ENCODE measurements at regions not wholly inside any gene's neighbourhood (a gene's known extent, or its start where the extent isn't known, plus 50 kb on each side); places are given as distances from the start of the nearest gene placed in this dataset.

DNA sequence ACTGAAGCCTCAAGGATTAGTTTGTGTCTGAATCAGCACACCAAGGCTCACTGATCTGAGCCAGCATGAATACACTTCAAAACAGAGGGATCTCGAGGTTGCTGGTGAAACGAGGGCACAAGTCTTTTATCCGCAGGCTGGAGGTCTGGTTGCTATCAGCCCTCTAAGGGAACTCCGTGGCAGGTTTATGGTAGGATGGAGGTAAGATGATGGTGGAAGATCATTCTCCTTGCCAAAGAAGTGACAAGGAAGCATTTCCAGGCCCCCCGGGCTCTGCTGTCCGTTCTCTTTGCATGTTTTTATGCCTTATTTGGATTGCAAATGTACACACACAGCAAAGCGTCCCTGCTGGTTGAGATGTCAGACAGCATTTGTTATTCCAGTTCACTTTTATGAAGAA, 268.3 kb downstream of the ARHGAP12 start:
- H3K27ac ChIP-seq (ENCODE audit: low read depth) = no peak overlapping the region
- H3K4me1 ChIP-seq (ENCODE audit: insufficient read depth) = no peaks in the 10 kb centered on the region
- WGBS = 34% methylated on average over 7 of the region's 7 CpGs
- H3K36me3 ChIP-seq (ENCODE audit: insufficient read depth) = no peaks in the 10 kb centered on the region
- DNase-seq (ENCODE audit: extremely low spot score) = no peak
- H3K4me3 ChIP-seq (ENCODE audit: low read depth, low read length) = no peak overlapping the region

DNA sequence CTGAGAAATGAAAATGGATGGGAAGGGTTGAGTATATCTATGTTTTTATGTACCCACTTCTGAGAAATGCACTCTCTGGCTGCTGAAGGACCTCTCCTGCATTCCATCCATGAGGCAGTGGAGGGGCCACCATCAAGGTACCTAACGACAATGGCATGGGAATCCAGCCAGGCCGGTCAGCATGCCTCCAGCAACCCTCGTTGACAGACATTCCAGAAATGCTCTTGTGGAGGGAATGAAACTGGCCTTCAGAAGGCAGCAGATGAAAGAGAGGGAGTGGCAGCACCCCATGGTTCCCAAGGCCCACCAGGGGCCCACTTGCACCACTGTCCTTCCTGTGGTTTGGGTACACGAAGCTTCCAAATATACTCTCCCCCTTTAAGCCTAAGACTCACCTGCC, 269.0 kb downstream of the ARHGAP12 start:
- DNase-seq (ENCODE audit: extremely low spot score) = no peak
- H3K36me3 ChIP-seq (ENCODE audit: insufficient read depth) = no peaks in the 10 kb centered on the region
- no peak overlapping the region for H3K4me3 ChIP-seq (ENCODE audit: low read depth, low read length)
- H3K4me1 ChIP-seq (ENCODE audit: insufficient read depth) = no peaks in the 10 kb centered on the region
- H3K27ac ChIP-seq (ENCODE audit: low read depth) = no peak overlapping the region
- WGBS = 66% methylated on average over 4 of the region's 4 CpGs

DNA sequence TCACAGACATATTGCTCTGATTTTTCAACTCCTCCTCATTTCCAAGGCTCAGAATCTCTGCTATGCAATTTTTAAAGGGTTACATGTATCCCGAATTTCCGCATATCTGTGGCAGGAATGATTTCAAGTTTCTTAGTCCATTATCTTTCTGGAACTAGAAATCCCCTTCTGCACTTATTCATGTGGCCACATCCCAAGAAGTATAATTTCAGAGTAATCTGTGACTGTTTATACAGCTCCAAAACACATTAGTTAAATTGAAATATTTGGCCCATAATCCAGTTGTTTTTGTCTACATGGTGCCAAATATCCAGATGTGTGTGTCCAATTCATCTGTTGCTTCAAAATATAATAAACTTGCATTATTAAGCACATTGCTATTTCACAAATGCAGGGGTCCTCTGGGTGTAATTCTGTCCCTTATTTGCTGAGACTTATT, 271.2 kb downstream of the ARHGAP12 start:
- Histone ChIP-seq H3K36me3 (ENCODE audit: insufficient read depth) (no peaks in the 10 kb centered on the region), H3K4me3 (ENCODE audit: low read depth, low read length) (no peak overlapping the region), H3K4me1 (ENCODE audit: insufficient read depth) (no peaks in the 10 kb centered on the region), H3K27ac (ENCODE audit: low read depth) (peak overlapping the region; percentile 59)
- 29% methylated on average over 2 of the region's 2 CpGs for WGBS
- DNase-seq (ENCODE audit: extremely low spot score) = no peak

GRCh38 chr10:31656851-31657433, 271.7 kb downstream of the ARHGAP12 start:
- no peaks in the 10 kb centered on the region for H3K4me1 ChIP-seq (ENCODE audit: insufficient read depth)
- no peak for DNase-seq (ENCODE audit: extremely low spot score)
- WGBS = 23% methylated on average over 1 of the region's 1 CpG
- no peaks in the 10 kb centered on the region for H3K36me3 ChIP-seq (ENCODE audit: insufficient read depth)
- H3K4me3 ChIP-seq (ENCODE audit: low read depth, low read length) = no peak overlapping the region
- H3K27ac ChIP-seq (ENCODE audit: low read depth) = no peak overlapping the region

DNA sequence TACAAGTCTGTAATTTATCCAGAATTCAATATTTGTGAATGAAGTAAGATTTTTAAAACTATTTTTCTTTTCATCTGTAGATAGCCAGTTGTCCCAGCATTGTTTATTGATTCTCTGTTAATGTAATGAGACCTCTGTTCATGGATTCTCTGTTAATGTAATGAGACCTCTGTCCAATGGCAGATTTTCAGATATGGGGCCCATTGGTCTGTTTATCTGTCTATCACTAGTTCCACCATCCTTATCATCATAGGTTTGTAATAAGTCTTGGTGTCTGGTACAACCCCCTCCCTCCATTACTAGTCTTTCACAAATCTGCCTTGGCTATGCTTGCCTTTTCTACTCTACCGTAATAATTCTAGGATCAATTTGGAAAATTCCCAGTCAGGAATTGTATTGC, 276.6 kb downstream of the ARHGAP12 start:
- no peak overlapping the region for H3K27ac ChIP-seq (ENCODE audit: low read depth)
- H3K4me3 ChIP-seq (ENCODE audit: low read depth, low read length) = no peak overlapping the region
- no peaks in the 10 kb centered on the region for H3K36me3 ChIP-seq (ENCODE audit: insufficient read depth)
- 97% methylated on average over 1 of the region's 1 CpG for WGBS
- H3K4me1 ChIP-seq (ENCODE audit: insufficient read depth) = no peaks in the 10 kb centered on the region
- no peak for DNase-seq (ENCODE audit: extremely low spot score)

GRCh38 chr10:31650010-31650409, 278.6 kb downstream of the ARHGAP12 start:
- Histone ChIP-seq H3K4me3 (ENCODE audit: low read depth, low read length) (peak overlapping the region; percentile 21), H3K27ac (ENCODE audit: low read depth) (peak overlapping the region; percentile 44), H3K36me3 (ENCODE audit: insufficient read depth) (no peaks in the 10 kb centered on the region), H3K4me1 (ENCODE audit: insufficient read depth) (no peaks in the 10 kb centered on the region)
- WGBS = 22% methylated on average over 8 of the region's 8 CpGs
- DNase-seq (ENCODE audit: extremely low spot score) = peak; percentile 73

DNA sequence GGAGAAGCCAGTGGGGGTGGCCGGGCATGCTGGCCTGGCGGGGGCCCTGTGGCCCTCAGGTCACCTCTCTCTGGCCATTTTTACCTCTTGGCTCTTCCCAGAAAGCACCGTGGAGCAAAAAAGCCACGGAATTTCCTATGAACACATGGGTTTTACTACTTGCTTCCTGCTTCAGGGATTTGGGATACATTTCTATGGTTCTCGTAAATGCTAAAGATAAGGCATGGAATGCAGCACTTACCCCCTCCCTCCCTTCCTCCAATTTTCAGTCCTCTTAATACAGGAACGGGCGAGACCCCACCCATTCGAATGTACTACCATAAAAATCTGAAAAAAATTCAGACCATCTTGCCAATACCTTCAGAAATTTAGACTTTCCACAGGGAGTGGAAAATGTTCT, 279.7 kb downstream of the ARHGAP12 start:
- Histone ChIP-seq H3K27ac (ENCODE audit: low read depth) (no peak overlapping the region), H3K36me3 (ENCODE audit: insufficient read depth) (no peaks in the 10 kb centered on the region), H3K4me3 (ENCODE audit: low read depth, low read length) (no peak overlapping the region), H3K4me1 (ENCODE audit: insufficient read depth) (no peaks in the 10 kb centered on the region)
- DNase-seq (ENCODE audit: extremely low spot score) = no peak
- 26% methylated on average over 8 of the region's 8 CpGs for WGBS

DNA sequence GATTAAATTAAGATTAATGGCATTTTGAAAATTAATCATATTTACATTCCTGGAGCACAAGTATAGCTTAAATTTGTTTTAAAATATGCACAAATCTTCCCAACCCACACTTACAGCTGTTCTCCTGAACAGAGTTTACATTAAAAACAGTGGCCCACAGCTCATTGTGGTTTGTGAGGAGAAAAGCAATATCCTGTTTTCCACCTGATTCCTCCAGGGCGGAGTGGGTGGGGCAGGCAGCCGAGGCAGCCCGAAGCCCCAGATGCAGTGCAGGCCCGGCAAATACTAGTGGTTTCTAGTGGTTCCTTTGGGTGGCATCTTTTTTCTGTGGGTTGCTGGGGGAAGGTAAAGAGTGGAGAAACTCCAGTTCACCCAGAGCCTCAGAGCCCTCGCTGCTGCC, 280.8 kb downstream of the ARHGAP12 start:
- DNase-seq (ENCODE audit: extremely low spot score) = no peak
- Histone ChIP-seq H3K4me3 (ENCODE audit: low read depth, low read length) (no peak overlapping the region), H3K36me3 (ENCODE audit: insufficient read depth) (no peaks in the 10 kb centered on the region), H3K27ac (ENCODE audit: low read depth) (no peak overlapping the region), H3K4me1 (ENCODE audit: insufficient read depth) (no peaks in the 10 kb centered on the region)
- 81% methylated on average over 5 of the region's 5 CpGs for WGBS

- H3K36me3 ChIP-seq (ENCODE audit: insufficient read depth) = no peaks in the 10 kb centered on the region
- 98% methylated on average over 4 of the region's 4 CpGs for WGBS
- no peaks in the 10 kb centered on the region for H3K4me1 ChIP-seq (ENCODE audit: insufficient read depth)
- DNase-seq (ENCODE audit: extremely low spot score) = no peak
- no peak overlapping the region for H3K4me3 ChIP-seq (ENCODE audit: low read depth, low read length)
- no peak overlapping the region for H3K27ac ChIP-seq (ENCODE audit: low read depth)
These were observed 282.1 kb downstream of the ARHGAP12 start for GRCh38 chr10:31646519-31646918.

GRCh38 chr10:31645786-31646185, 282.8 kb downstream of the ARHGAP12 start:
- no peak overlapping the region for H3K27ac ChIP-seq (ENCODE audit: low read depth)

DNA sequence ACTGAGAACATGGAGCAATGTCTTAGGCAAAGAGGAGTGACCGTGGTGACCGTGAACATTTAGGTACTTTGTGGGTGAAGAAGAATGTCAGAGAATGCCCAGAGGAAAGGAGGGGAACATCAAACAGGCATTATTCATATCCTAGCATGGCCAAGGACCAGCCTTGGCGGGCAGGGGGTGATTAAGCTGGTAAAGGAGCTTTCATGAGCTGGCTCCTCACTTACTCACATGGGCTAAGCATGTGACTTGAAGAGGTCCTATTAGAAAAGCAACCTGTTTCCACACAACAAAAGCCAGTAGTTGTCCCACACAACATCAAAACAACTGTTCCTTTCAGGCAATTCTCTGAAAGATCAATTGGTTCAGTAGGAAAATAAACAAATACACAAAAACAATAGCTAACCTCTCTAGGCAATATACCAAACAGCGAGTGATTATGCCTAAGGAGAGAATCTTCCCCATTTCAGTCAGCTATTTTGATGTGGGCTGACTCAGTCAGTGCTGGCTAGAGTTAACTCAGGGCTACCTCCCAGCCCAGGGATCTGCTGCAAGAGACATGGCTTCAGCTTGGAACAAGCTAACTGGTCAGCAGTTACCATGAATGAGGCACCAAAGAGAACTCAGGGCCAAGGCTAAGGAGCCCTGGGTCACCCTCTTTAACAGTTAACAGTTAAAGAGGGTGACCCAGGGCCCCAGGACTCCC, 283.5 kb downstream of the ARHGAP12 start:
- Histone ChIP-seq H3K27ac (ENCODE audit: low read depth) (no peak overlapping the region), H3K4me1 (ENCODE audit: insufficient read depth) (no peaks in the 10 kb centered on the region), H3K4me3 (ENCODE audit: low read depth, low read length) (no peak overlapping the region), H3K36me3 (ENCODE audit: insufficient read depth) (no peaks in the 10 kb centered on the region)
- DNase-seq (ENCODE audit: extremely low spot score) = no peak
- WGBS = 94% methylated on average over 4 of the region's 4 CpGs

More at GRCh38 chr10:31645786-31646185, 282.8 kb downstream of the ARHGAP12 start:
- no peak overlapping the region for H3K4me3 ChIP-seq (ENCODE audit: low read depth, low read length)
- no peaks in the 10 kb centered on the region for H3K4me1 ChIP-seq (ENCODE audit: insufficient read depth)
- WGBS = 84% methylated on average over 6 of the region's 6 CpGs
- H3K36me3 ChIP-seq (ENCODE audit: insufficient read depth) = no peaks in the 10 kb centered on the region
- no peak for DNase-seq (ENCODE audit: extremely low spot score)

DNA sequence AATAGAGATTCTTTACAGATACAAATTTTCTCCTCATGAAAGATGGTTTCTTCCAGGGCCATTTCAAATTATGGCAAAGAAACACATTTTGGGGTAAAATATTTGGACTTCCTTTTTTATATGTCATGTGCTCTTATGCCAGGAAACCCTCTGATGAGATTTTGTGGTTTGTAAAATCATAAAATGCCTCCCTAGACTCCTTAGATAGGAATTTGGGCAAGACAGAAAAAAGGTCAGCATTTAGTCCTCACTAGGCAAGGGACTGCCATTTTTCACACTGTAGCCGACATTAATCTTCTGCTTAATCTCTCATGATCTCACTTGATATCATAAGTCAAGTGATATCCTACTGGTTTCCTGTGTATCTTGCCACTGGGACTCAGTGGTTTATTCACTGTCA, 286.4 kb downstream of the ARHGAP12 start:
- 95% methylated on average over 1 of the region's 1 CpG for WGBS
- DNase-seq (ENCODE audit: extremely low spot score) = no peak
- no peak overlapping the region for H3K27ac ChIP-seq (ENCODE audit: low read depth)
- no peaks in the 10 kb centered on the region for H3K36me3 ChIP-seq (ENCODE audit: insufficient read depth)
- H3K4me3 ChIP-seq (ENCODE audit: low read depth, low read length) = no peak overlapping the region
- no peaks in the 10 kb centered on the region for H3K4me1 ChIP-seq (ENCODE audit: insufficient read depth)

GRCh38 chr10:31635415-31636065, 293.1 kb downstream of the ARHGAP12 start:
- 65% methylated on average over 2 of the region's 2 CpGs for WGBS
- no peak for DNase-seq (ENCODE audit: extremely low spot score)
- H3K36me3 ChIP-seq (ENCODE audit: insufficient read depth) = no peaks in the 10 kb centered on the region
- no peak overlapping the region for H3K4me3 ChIP-seq (ENCODE audit: low read depth, low read length)
- H3K27ac ChIP-seq (ENCODE audit: low read depth) = no peak overlapping the region
- no peaks in the 10 kb centered on the region for H3K4me1 ChIP-seq (ENCODE audit: insufficient read depth)

- no peak overlapping the region for H3K27ac ChIP-seq (ENCODE audit: low read depth)
- H3K4me1 ChIP-seq (ENCODE audit: insufficient read depth) = no peaks in the 10 kb centered on the region
- 66% methylated on average over 1 of the region's 1 CpG for WGBS
- no peak overlapping the region for H3K4me3 ChIP-seq (ENCODE audit: low read depth, low read length)
- no peak for DNase-seq (ENCODE audit: extremely low spot score)
- H3K36me3 ChIP-seq (ENCODE audit: insufficient read depth) = no peaks in the 10 kb centered on the region
These were observed 293.6 kb downstream of the ARHGAP12 start for GRCh38 chr10:31635009-31635408.

All from urinary bladder (tissue), 3 donors.